Gastrocnemius medialis (tissue), 4 donors: ENCODE measurements at regions not wholly inside any gene's neighbourhood (a gene's known extent, or its start where the extent isn't known, plus 50 kb on each side); places are given as distances from the start of the nearest gene placed in this dataset.

Experiments
- POLR2A ChIP-seq, 2 donors: fragments of 450-650 bp; IDR thresholded peaks; one replicate each; pipeline ENCODE4 v1.6.1; 2017; ENCODE audit warnings: antibody characterized with exemption in 2 of 2, mild to moderate bottlenecking in 2 of 2, moderate library complexity in 2 of 2
- TF ChIP-seq, protein P1 (sequence below), 5 experiments: fragments of 450-650 bp in 3 of 5; fragments of 200-600 bp in 2 of 5; sonication (generic) in 2 of 5; IDR thresholded peaks in 4 of 5; conservative IDR thresholded peaks in 1 of 5; 1 replicate in 4 of 5; 2 replicates in 1 of 5; pipeline ENCODE4 v1.5.1; 2016 to 2019; ENCODE audit warnings: antibody characterized with exemption in 5 of 5, mild to moderate bottlenecking in 3 of 5, moderate library complexity in 3 of 5

DNA sequence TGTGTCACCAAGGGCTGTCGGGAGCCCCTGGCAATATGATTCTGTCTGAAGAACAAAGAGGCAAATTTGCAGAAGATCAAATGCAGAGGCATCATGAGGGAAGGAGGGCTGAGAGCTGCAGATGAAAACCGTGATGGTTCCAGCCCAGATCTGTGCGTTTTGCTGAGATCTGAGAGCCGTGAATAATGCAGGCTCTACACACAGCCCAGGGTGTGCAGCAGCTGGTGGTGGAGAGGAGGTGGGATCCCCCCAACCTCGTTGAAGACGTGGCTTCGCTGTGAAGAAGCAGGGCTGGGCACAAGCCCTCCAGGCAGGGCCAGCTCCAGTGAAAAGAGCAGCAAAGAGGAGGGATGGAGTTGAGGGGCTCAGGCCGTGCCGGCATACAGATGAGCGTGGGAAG lies 75.5 kb downstream of the TSPAN17 start:
- no peak for TF ChIP-seq POLR2A (IDR thresholded peaks at IDR 0.05)
- TF ChIP-seq, protein P1, sequence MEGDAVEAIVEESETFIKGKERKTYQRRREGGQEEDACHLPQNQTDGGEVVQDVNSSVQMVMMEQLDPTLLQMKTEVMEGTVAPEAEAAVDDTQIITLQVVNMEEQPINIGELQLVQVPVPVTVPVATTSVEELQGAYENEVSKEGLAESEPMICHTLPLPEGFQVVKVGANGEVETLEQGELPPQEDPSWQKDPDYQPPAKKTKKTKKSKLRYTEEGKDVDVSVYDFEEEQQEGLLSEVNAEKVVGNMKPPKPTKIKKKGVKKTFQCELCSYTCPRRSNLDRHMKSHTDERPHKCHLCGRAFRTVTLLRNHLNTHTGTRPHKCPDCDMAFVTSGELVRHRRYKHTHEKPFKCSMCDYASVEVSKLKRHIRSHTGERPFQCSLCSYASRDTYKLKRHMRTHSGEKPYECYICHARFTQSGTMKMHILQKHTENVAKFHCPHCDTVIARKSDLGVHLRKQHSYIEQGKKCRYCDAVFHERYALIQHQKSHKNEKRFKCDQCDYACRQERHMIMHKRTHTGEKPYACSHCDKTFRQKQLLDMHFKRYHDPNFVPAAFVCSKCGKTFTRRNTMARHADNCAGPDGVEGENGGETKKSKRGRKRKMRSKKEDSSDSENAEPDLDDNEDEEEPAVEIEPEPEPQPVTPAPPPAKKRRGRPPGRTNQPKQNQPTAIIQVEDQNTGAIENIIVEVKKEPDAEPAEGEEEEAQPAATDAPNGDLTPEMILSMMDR (IDR thresholded peaks at IDR 0.05 in 4 of 5, conservative IDR thresholded peaks at IDR 0.05 in 1 of 5): no peak
